ENCODE measurements at regions not wholly inside any gene's neighbourhood (a gene's known extent, or its start where the extent isn't known, plus 50 kb on each side); places are given as distances from the start of the nearest gene placed in this dataset.

- TF ChIP-seq CTCF (IDR thresholded peaks at IDR 0.05) = no peak
- TF ChIP-seq RXRA (IDR thresholded peaks at IDR 0.05; ENCODE audit: borderline replicate concordance, low read depth) = no peak
- TF ChIP-seq YY1 (IDR thresholded peaks at IDR 0.05; ENCODE audit: low read depth) = no peak
- TF ChIP-seq GATA2 (CRISPR knock-in tag; IDR thresholded peaks at IDR 0.05) = peak; percentile 62
These were observed 161.8 kb downstream of the KIF26A start for GRCh38 chr14:104299993-104300761.

All from SK-N-SH (cell line).